Peyer's patch (tissue), 4 donors: ENCODE measurements at regions not wholly inside any gene's neighbourhood (a gene's known extent, or its start where the extent isn't known, plus 50 kb on each side); places are given as distances from the start of the nearest gene placed in this dataset.

Experiments used
- DNase-seq, 3 donors: peaks; one replicate each; pipeline ENCODE4 v3.0.0-alpha.2; 2017 to 2019
- H3K27ac ChIP-seq, 4 donors: fragments of 200-600 bp; sonication (generic); one replicate each; pipeline ENCODE4 v1.5.1; 2016 to 2019
- H3K27me3 ChIP-seq, 2 donors: fragments of 200-600 bp; sonication (generic); one replicate each; pipeline ENCODE4 v1.5.1; 2019
- H3K36me3 ChIP-seq, 3 donors: fragments of 200-600 bp; sonication (generic); one replicate each; pipeline ENCODE4 v1.5.1; 2016 to 2019
- H3K4me1 ChIP-seq, 4 donors: fragments of 200-600 bp; sonication (generic); one replicate each; pipeline ENCODE4 v1.5.1; 2016 to 2019
- H3K4me3 ChIP-seq, 4 donors: fragments of 200-600 bp; sonication (generic); 1 replicate in 3 of 4; 2 replicates in 1 of 4; pipeline ENCODE4 v1.5.1; 2016 to 2019; ENCODE audit warnings: mild to moderate bottlenecking in 1 of 4
- H3K9me3 ChIP-seq, 4 donors: fragments of 200-600 bp; sonication (generic); one replicate each; pipeline ENCODE4 v1.5.1; 2016 to 2019; ENCODE audit warnings: mild to moderate bottlenecking in 1 of 4
- POLR2A ChIP-seq, 2 donors: fragments of 450-650 bp; IDR thresholded peaks; one replicate each; pipeline ENCODE4 v1.5.1; 2017; ENCODE audit warnings: antibody characterized with exemption in 2 of 2, mild to moderate bottlenecking in 2 of 2, moderate library complexity in 2 of 2
- TF ChIP-seq, protein P1 (sequence below), 6 experiments: fragments of 450-650 bp in 4 of 6; fragments of 200-600 bp in 2 of 6; sonication (generic) in 1 of 6; IDR thresholded peaks; one replicate each; pipeline ENCODE4 v1.5.1; 2017 to 2019; ENCODE audit warnings: antibody characterized with exemption in 6 of 6, mild to moderate bottlenecking in 3 of 6, moderate library complexity in 1 of 6

DNA sequence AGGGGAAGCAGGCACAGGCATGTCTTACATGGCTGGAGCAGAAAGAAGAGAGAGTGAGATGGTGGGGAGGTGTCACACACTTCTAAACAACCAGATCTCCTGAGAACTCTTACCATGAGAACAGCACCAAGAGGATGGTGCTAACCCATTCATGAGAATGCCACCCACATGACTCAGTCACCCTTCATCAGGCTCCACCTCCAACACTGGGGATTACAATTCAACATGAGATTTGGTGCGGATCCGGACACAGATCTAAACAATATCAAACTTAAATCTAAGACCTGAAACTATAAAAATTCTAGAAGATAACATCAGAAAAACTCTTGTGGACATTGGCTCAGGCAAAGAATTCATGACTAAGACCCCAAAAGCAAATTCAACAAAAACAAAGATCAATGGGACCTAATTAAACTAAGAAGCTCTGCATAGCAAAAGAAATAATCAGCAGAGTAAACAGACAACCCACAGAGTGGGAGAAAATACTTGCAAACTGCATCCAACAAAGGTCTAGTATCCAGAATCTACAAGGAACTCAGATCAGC lies 65.4 kb downstream of the SPATA31C2 start:
- H3K36me3 ChIP-seq: no peaks in the 10 kb centered on the region
- no peak overlapping the region for H3K27ac ChIP-seq
- H3K4me1 ChIP-seq: peaks cover 0 to 10% (median 0%) of the 10 kb centered on the region in 4 donors
- TF ChIP-seq POLR2A (IDR thresholded peaks at IDR 0.05): no peak
- TF ChIP-seq, protein P1, sequence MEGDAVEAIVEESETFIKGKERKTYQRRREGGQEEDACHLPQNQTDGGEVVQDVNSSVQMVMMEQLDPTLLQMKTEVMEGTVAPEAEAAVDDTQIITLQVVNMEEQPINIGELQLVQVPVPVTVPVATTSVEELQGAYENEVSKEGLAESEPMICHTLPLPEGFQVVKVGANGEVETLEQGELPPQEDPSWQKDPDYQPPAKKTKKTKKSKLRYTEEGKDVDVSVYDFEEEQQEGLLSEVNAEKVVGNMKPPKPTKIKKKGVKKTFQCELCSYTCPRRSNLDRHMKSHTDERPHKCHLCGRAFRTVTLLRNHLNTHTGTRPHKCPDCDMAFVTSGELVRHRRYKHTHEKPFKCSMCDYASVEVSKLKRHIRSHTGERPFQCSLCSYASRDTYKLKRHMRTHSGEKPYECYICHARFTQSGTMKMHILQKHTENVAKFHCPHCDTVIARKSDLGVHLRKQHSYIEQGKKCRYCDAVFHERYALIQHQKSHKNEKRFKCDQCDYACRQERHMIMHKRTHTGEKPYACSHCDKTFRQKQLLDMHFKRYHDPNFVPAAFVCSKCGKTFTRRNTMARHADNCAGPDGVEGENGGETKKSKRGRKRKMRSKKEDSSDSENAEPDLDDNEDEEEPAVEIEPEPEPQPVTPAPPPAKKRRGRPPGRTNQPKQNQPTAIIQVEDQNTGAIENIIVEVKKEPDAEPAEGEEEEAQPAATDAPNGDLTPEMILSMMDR (IDR thresholded peaks at IDR 0.05): no peak
- no peak for DNase-seq
- no peak overlapping the region for H3K4me3 ChIP-seq
- H3K9me3 ChIP-seq: no peaks in the 10 kb centered on the region
- no peaks in the 10 kb centered on the region for H3K27me3 ChIP-seq

DNA sequence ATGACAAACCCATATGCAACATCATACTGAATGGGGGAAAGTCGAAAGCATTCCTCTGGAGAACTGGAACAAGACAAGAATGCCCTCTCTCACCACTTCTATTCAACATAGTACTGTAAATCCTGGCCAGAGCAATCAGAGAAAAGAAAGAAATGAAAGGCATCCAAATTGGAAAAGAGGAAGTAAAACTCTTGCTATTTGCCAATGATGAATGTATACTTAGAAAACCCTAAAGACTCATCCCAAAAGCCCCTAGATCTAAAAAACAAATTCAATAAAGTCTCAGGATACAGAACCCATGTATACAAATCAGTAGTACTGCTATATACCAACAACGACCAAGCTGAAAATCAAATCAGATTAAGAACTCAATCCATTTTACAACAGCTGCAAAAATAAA lies 66.9 kb downstream of the SPATA31C2 start:
- Histone ChIP-seq H3K27ac (no peak overlapping the region), H3K4me1 (peaks cover 0 to 3% (median 0%) of the 10 kb centered on the region in 4 donors), H3K9me3 (no peaks in the 10 kb centered on the region), H3K36me3 (no peaks in the 10 kb centered on the region), H3K27me3 (no peaks in the 10 kb centered on the region), H3K4me3 (no peak overlapping the region)
- no peak for DNase-seq
- TF ChIP-seq, protein P1 (IDR thresholded peaks at IDR 0.05): no peak
- TF ChIP-seq POLR2A (IDR thresholded peaks at IDR 0.05): no peak

DNA sequence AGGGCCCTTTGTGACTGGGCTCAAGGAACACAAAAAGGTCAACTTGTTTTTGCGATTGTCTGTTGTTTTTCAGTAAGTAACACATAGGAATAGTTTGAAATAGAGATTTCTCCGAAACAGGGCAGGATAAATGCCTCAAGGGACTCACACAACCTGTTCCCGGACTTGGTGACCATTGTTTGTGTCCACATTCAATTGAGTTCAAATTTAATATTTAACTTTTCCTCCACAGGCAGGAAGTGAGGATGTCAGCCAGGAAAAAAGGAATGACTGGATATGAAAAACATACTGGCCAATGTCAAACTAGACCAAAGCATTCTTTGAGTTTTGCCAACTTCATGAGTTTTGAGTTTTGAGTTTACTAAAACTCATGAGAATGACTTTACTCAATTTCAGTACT lies 72.7 kb downstream of the SPATA31C2 start:
- no peaks in the 10 kb centered on the region for H3K4me1 ChIP-seq
- no peak for DNase-seq
- H3K9me3 ChIP-seq: no peaks in the 10 kb centered on the region
- TF ChIP-seq POLR2A (IDR thresholded peaks at IDR 0.05): no peak
- TF ChIP-seq, protein P1 (IDR thresholded peaks at IDR 0.05): no peak
- no peaks in the 10 kb centered on the region for H3K27me3 ChIP-seq
- H3K4me3 ChIP-seq: no peak overlapping the region
- H3K27ac ChIP-seq: no peak overlapping the region
- no peaks in the 10 kb centered on the region for H3K36me3 ChIP-seq

DNA sequence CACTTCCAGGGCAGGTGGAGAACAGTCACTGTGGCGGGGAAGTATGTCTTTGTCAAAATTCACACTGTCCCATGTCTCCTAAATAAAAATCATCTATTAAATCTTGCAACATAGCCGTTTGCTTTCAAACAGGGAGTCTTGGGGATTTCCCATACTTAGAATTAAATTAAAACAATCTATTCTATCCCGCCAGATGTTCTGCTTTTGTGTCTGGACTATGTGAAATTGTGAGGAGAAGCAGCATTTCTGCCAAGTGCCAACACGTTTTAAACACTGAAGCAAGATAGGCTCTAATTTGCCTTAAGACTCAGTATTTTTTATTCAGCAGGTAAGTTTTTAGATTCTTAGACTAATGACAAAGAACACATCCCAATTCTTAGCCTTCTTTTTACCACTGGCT lies 73.7 kb downstream of the SPATA31C2 start:
- Histone ChIP-seq H3K9me3 (no peaks in the 10 kb centered on the region), H3K4me1 (no peaks in the 10 kb centered on the region), H3K27ac (no peak overlapping the region), H3K27me3 (no peaks in the 10 kb centered on the region), H3K36me3 (no peaks in the 10 kb centered on the region), H3K4me3 (no peak overlapping the region)
- TF ChIP-seq, protein P1 (IDR thresholded peaks at IDR 0.05): no peak
- no peak for TF ChIP-seq POLR2A (IDR thresholded peaks at IDR 0.05)
- DNase-seq: no peak

DNA sequence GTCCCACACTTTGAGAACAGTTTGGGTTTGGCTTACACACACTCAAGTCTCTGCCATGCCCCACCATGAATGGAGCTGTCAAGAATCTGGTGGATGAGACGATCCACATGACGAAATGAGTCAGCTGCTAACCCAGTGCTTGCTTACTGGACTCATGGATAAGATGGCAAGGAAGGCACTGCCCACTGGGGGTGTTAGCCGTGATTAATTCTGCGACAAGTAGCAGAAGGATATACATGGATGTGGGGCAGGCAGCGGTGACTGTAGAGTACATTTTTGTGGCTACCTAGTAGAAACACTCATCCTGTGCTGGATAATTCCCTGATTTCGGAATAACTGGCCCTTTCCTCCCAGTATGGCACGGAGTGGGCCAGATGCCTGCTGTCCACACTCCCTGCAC lies 77.5 kb downstream of the SPATA31C2 start:
- Histone ChIP-seq H3K4me1 (no peaks in the 10 kb centered on the region), H3K9me3 (no peaks in the 10 kb centered on the region), H3K27me3 (no peaks in the 10 kb centered on the region), H3K27ac (no peak overlapping the region), H3K4me3 (no peak overlapping the region), H3K36me3 (no peaks in the 10 kb centered on the region)
- DNase-seq: no peak
- no peak for TF ChIP-seq POLR2A (IDR thresholded peaks at IDR 0.05)
- TF ChIP-seq, protein P1 (IDR thresholded peaks at IDR 0.05): no peak

DNA sequence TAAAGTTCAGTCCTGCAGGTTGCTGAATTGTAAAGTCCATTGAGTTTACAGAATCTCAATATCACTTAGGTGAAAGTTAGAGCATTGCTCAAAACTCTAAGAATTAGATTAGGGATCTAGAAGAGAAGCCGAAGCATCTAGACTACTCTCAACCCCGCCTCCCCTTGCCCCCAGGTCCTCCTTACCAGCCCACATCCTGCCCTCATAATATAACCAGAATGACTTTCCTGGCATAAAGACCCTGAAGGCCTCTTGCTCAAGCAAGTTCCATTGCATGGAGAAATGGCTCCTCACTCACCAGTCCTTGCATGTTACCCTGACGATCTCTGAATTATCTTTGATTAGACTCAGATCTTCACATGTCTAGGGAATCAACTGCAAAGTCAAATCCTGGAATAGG lies 78.8 kb downstream of the SPATA31C2 start:
- H3K36me3 ChIP-seq: no peaks in the 10 kb centered on the region
- H3K4me1 ChIP-seq: no peaks in the 10 kb centered on the region
- no peak overlapping the region for H3K4me3 ChIP-seq
- TF ChIP-seq, protein P1 (IDR thresholded peaks at IDR 0.05): no peak
- no peak for TF ChIP-seq POLR2A (IDR thresholded peaks at IDR 0.05)
- no peak overlapping the region for H3K27ac ChIP-seq
- no peak for DNase-seq
- H3K27me3 ChIP-seq: no peaks in the 10 kb centered on the region
- H3K9me3 ChIP-seq: no peaks in the 10 kb centered on the region
